ENCODE measurements at regions not wholly inside any gene's neighbourhood (a gene's known extent, or its start where the extent isn't known, plus 50 kb on each side); places are given as distances from the start of the nearest gene placed in this dataset.
"Not testable (repeated sequence)": the region's sequence is repeated elsewhere in the genome, so short reads cannot be mapped to it uniquely, and the experiment has no call there.

GRCh38 chr14:106741086-106741827 is 1214.9 kb downstream of the TMEM121 start:
- not testable (repeated sequence) for H3K79me2 ChIP-seq (ENCODE audit: control insufficient read depth, low read length); H3K27me3 ChIP-seq (ENCODE audit: control insufficient read depth, low read length); H3K36me3 ChIP-seq (ENCODE audit: control insufficient read depth, low read length); H4K20me1 ChIP-seq (ENCODE audit: control insufficient read depth, insufficient read depth, low read depth, low read length); H3K9me3 ChIP-seq (ENCODE audit: control insufficient read depth, insufficient read depth, low read length); H3K4me3 ChIP-seq (ENCODE audit: low read length); H3K4me2 ChIP-seq (ENCODE audit: low read length); H3F3A ChIP-seq (ENCODE audit: control insufficient read depth, insufficient read depth); H3K9me2 ChIP-seq (replicated peaks; ENCODE audit: control insufficient read depth, low read length)
- TF ChIP-seq, protein P1, sequence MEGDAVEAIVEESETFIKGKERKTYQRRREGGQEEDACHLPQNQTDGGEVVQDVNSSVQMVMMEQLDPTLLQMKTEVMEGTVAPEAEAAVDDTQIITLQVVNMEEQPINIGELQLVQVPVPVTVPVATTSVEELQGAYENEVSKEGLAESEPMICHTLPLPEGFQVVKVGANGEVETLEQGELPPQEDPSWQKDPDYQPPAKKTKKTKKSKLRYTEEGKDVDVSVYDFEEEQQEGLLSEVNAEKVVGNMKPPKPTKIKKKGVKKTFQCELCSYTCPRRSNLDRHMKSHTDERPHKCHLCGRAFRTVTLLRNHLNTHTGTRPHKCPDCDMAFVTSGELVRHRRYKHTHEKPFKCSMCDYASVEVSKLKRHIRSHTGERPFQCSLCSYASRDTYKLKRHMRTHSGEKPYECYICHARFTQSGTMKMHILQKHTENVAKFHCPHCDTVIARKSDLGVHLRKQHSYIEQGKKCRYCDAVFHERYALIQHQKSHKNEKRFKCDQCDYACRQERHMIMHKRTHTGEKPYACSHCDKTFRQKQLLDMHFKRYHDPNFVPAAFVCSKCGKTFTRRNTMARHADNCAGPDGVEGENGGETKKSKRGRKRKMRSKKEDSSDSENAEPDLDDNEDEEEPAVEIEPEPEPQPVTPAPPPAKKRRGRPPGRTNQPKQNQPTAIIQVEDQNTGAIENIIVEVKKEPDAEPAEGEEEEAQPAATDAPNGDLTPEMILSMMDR (IDR thresholded peaks at IDR 0.05; ENCODE audit: low read depth, low read length, poor library complexity, severe bottlenecking): peak; percentile 70
- peaks cover 37% of the 10 kb centered on the region for H3K4me1 ChIP-seq (ENCODE audit: control insufficient read depth, low read length)
- H3K27ac ChIP-seq (ENCODE audit: low read depth, low read length): peak overlapping the region; percentile 34

- not testable (repeated sequence) for H3K36me3 ChIP-seq (ENCODE audit: control insufficient read depth, low read length); H3F3A ChIP-seq (ENCODE audit: control insufficient read depth, insufficient read depth); H3K79me2 ChIP-seq (ENCODE audit: control insufficient read depth, low read length); H3K27me3 ChIP-seq (ENCODE audit: control insufficient read depth, low read length); H4K20me1 ChIP-seq (ENCODE audit: control insufficient read depth, insufficient read depth, low read depth, low read length); H3K9me2 ChIP-seq (replicated peaks; ENCODE audit: control insufficient read depth, low read length); H3K9me3 ChIP-seq (ENCODE audit: control insufficient read depth, insufficient read depth, low read length)
- Histone ChIP-seq H3K4me2 (ENCODE audit: low read length) (peak overlapping the region; percentile 53), H3K27ac (ENCODE audit: low read depth, low read length) (peak overlapping the region; percentile 79), H3K4me3 (ENCODE audit: low read length) (peak overlapping the region; percentile 43), H3K4me1 (ENCODE audit: control insufficient read depth, low read length) (peaks cover 36% of the 10 kb centered on the region)
Measured at GRCh38 chr14:106745016-106745767, 1218.8 kb downstream of the TMEM121 start.

DNA sequence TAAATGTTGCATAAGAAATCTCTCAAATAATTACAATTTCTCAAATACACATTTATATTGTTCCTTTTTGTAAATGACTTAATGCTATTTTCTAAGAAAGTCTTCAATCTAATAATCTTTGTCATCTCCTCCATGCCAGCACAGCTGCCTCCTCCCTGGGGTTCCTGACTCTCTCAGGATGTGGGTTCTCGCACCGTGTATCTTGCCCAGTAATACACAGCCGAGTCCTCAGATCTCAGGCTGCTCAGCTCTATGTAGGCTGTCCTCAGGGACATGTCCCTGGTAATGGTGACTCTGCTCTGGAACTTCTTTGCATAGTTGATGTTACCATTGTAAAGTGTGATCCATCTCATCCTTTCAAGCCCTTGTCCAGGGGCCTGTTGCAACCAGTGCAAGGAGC is 1223.7 kb downstream of the TMEM121 start:
- not testable (repeated sequence) for H4K20me1 ChIP-seq (ENCODE audit: control insufficient read depth, insufficient read depth, low read depth, low read length); H3K4me3 ChIP-seq (ENCODE audit: low read length); H3F3A ChIP-seq (ENCODE audit: control insufficient read depth, insufficient read depth); H3K79me2 ChIP-seq (ENCODE audit: control insufficient read depth, low read length); H3K27ac ChIP-seq (ENCODE audit: low read depth, low read length); H3K9me3 ChIP-seq (ENCODE audit: control insufficient read depth, insufficient read depth, low read length); H3K9me2 ChIP-seq (replicated peaks; ENCODE audit: control insufficient read depth, low read length); H3K4me2 ChIP-seq (ENCODE audit: low read length); H3K27me3 ChIP-seq (ENCODE audit: control insufficient read depth, low read length); H3K36me3 ChIP-seq (ENCODE audit: control insufficient read depth, low read length)
- H3K4me1 ChIP-seq (ENCODE audit: control insufficient read depth, low read length): peaks cover 14% of the 10 kb centered on the region

GRCh38 chr14:106753751-106754150 is 1227.4 kb downstream of the TMEM121 start:
- not testable (repeated sequence) for H3K27me3 ChIP-seq (ENCODE audit: control insufficient read depth, low read length); H3K79me2 ChIP-seq (ENCODE audit: control insufficient read depth, low read length); H3K4me2 ChIP-seq (ENCODE audit: low read length); H3K27ac ChIP-seq (ENCODE audit: low read depth, low read length); H3K9me3 ChIP-seq (ENCODE audit: control insufficient read depth, insufficient read depth, low read length); H3K9me2 ChIP-seq (replicated peaks; ENCODE audit: control insufficient read depth, low read length); H3F3A ChIP-seq (ENCODE audit: control insufficient read depth, insufficient read depth); H3K36me3 ChIP-seq (ENCODE audit: control insufficient read depth, low read length); H3K4me3 ChIP-seq (ENCODE audit: low read length); H4K20me1 ChIP-seq (ENCODE audit: control insufficient read depth, insufficient read depth, low read depth, low read length); H3K4me1 ChIP-seq (ENCODE audit: control insufficient read depth, low read length)

DNA sequence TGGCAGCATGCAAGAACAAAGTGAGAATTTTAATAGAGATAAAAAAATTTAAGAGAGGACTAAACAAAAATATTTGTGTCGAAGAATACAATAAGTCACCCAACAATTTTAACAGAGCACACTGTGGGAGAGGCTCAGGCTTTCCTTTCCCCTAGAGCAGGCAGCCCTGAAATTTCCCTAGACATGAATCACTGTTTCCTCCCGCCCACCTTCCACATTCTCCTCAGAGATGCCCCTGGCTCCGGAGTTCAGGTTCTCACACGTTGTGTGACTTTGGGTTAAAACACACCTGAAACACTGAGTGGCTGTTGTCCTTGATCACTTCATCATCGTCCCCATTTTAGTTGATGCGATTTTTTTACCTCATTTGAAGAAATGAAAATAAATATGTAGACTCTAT is 1231.1 kb downstream of the TMEM121 start:
- not testable (repeated sequence) for H3K27me3 ChIP-seq (ENCODE audit: control insufficient read depth, low read length); H3K36me3 ChIP-seq (ENCODE audit: control insufficient read depth, low read length); H3K4me1 ChIP-seq (ENCODE audit: control insufficient read depth, low read length); H3K27ac ChIP-seq (ENCODE audit: low read depth, low read length); H3K9me2 ChIP-seq (replicated peaks; ENCODE audit: control insufficient read depth, low read length); H3F3A ChIP-seq (ENCODE audit: control insufficient read depth, insufficient read depth); H4K20me1 ChIP-seq (ENCODE audit: control insufficient read depth, insufficient read depth, low read depth, low read length); H3K4me2 ChIP-seq (ENCODE audit: low read length); H3K4me3 ChIP-seq (ENCODE audit: low read length); H3K79me2 ChIP-seq (ENCODE audit: control insufficient read depth, low read length); H3K9me3 ChIP-seq (ENCODE audit: control insufficient read depth, insufficient read depth, low read length)

- not testable (repeated sequence) for H3K36me3 ChIP-seq (ENCODE audit: control insufficient read depth, low read length); H3K27ac ChIP-seq (ENCODE audit: low read depth, low read length); H3K79me2 ChIP-seq (ENCODE audit: control insufficient read depth, low read length); H3K4me2 ChIP-seq (ENCODE audit: low read length); H3K4me3 ChIP-seq (ENCODE audit: low read length); H3F3A ChIP-seq (ENCODE audit: control insufficient read depth, insufficient read depth); H3K9me3 ChIP-seq (ENCODE audit: control insufficient read depth, insufficient read depth, low read length); H3K9me2 ChIP-seq (replicated peaks; ENCODE audit: control insufficient read depth, low read length); H3K27me3 ChIP-seq (ENCODE audit: control insufficient read depth, low read length); H4K20me1 ChIP-seq (ENCODE audit: control insufficient read depth, insufficient read depth, low read depth, low read length)
- H3K4me1 ChIP-seq (ENCODE audit: control insufficient read depth, low read length): peaks cover 37% of the 10 kb centered on the region
Measured at GRCh38 chr14:106761886-106762816, 1235.8 kb downstream of the TMEM121 start.

All from DOHH2 (cell line).